Jurkat, Clone E6-1 (cell line): ENCODE measurements at regions not wholly inside any gene's neighbourhood (a gene's known extent, or its start where the extent isn't known, plus 50 kb on each side); places are given as distances from the start of the nearest gene placed in this dataset.
"Not testable (repeated sequence)": the region's sequence is repeated elsewhere in the genome, so short reads cannot be mapped to it uniquely, and the experiment has no call there.

Source experiments
- DNase-seq: peaks from one replicate; pipeline ENCODE4 v3.0.0-alpha.2; 2011; ENCODE audit warnings: low read depth, low spot score
- H3K4me3 ChIP-seq: 2 replicates; pipeline ENCODE4 v1.5.1; 2011; ENCODE audit warnings: mild to moderate bottlenecking, low read length, control low read depth, moderate library complexity

- no peak overlapping the region for H3K4me3 ChIP-seq
- no peak for DNase-seq
Measured at GRCh38 chr5:99316484-99316883, 387.7 kb upstream of the CHD1 start.

DNA sequence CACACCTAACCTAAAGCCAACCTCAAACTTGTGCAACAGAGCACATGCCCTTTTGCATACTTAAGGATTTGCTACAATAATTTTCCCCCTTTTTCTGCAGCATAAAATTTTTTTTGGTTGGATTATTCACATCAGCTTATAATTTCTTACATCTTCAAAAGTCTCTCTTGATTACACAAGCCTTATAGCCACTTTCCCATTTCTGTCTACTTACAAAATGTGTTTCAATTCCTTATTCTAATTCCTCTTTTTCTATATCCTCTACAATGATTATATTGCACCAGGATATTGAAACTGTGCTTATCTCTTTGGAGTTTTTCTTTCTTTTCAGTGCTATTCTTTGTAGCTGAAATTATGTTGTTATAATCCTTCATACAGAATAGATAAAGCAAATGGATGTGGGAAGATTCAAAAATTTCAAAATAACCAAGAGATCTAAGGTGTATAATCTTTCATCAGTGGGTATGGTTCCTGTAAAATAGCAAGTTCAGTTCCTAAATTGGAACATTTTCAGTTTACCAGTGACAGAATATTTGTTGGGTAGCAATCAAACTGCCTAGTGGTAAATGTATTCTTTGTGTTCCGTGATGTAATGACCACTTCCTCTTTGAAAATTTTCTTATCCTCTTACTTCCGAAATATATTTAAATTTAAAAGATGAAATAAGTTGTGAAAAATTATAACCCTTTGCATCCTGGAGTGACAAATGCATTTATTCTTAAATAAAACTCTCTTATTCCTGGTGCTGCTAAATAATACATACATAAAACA lies 386.8 kb upstream of the CHD1 start:
- no peak for DNase-seq
- no peak overlapping the region for H3K4me3 ChIP-seq

DNA sequence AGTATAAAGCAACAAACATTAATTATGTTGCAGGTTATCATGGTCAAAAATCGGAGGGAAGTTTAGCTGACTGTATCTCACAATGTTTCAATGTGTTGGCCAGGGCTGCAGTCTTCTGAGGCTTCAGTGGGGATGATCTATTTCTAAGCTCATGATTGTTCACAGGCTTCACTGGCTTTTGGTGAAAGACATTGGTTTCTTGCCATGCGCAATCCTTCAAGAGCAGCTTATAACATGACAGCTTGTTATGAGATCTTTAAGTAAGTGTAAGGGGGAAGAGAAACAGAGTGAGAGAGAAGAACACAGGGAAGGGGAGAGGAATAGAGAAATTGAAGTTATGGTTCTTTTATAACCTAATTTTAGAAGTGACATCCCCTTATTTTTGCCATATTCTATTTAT lies 385.9 kb upstream of the CHD1 start:
- no peak for DNase-seq
- H3K4me3 ChIP-seq, result no peak overlapping the region

DNA sequence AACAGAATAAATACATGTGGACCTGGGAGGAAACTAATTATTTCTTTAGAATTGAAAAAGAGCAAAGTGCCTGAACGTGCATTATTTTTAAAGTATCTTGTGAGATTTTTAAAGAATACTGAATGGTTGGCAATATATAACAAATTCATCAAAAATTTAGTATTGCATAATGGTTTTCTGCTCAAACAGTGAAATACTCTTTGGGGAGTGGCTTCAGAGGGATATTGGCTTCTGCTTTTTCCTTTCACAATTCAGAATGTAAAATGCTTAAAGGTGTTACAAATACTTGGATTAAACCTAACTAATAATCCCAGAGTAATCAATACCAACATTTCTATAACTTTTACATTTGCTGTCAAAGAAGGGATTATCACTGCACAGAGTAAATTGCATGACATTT lies 379.3 kb upstream of the CHD1 start:
- H3K4me3 ChIP-seq, result no peak overlapping the region

DNA sequence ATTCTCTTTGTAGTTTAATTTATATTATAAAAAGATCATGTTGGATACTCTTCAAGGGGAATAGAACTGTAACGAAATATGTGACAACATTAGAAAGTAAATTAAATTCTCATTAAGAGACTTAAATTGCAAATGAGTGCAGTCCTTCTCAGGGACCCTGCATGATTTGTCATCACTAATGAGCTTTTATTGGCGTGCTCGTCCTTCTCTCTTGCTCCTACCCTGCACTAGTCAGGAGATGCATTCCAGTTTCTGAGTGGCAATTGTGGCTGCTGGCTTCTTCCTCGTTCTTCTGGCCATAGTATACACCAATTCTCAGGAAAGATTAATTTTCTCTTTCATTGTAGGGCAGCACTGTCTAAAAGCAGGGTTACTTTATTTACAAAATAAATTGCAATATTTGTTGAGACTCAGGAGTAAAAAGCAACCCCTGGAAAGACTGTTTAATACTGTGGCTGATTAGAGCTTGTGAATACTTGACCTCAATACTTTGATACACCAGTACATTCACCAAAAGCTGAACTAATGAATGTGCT lies 376.3 kb upstream of the CHD1 start:
- no peak for DNase-seq
- H3K4me3 ChIP-seq, result no peak overlapping the region

More for the DNA sequence above, 379.3 kb upstream of the CHD1 start:
- no peak for DNase-seq

DNA sequence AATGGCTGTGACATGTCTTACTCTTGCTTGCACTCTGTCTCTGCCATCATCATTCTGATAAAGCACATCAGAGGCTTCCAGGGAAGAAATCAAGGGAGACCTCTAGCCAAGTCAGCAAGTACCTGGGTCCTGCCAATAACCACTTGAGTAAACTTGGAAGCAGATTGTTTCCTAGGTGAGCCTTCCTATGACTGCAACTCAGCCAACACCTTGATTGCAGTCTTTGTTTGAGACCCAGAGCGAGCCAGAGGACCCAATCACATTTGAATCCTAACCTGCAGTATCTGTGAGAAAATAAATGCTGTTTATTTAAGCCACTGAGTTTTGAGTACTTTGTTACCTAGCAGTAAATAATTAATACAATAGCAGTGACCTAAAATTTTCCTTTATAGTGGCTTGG lies 356.8 kb upstream of the CHD1 start:
- DNase-seq, result no peak
- no peak overlapping the region for H3K4me3 ChIP-seq

DNA sequence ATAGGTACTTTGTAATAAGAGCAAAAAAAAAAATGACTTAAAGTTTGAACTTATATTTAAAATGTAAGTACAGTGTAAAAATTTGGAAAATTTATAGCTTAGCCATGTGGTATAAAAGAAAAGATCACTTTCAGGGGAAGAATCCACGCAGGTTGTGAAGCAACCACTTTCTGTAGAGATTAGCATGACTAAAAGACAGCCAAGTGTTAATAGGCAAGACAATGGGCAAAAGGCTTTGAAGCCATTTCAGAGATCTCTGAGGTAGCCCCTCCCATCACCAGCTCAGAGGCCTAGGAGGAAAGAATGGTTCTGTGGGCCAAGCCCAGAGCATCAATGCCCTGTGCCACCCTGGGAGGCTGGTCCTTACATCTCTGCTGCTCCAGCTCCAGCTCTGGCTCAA lies 346.3 kb upstream of the CHD1 start:
- H3K4me3 ChIP-seq, result no peak overlapping the region
- DNase-seq, result no peak

GRCh38 chr5:99272576-99272975 lies 343.8 kb upstream of the CHD1 start:
- no peak for DNase-seq
- H3K4me3 ChIP-seq, result no peak overlapping the region

DNA sequence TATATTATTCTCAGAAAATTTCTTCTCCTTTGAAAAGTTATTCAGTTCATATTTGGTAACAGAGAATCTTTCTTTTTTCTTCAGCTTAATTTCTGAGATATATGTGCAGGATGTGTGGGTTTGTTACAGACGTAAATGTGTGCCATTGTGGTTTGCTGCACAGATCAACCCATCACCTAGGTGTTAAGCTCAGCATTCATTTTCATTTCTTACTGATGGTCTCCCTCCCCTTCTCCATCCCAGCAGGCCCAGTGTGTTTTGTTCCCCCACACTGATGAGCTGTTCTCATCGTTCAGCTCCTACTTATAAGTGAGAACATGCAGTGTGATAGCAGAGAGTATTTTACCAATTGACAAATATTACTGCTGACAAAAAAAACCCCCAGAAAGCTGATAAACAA lies 330.0 kb upstream of the CHD1 start:
- H3K4me3 ChIP-seq, result no peak overlapping the region
- peak; percentile 14 for DNase-seq

GRCh38 chr5:99248066-99248465 lies 319.3 kb upstream of the CHD1 start:
- DNase-seq, result peak; percentile 7
- no peak overlapping the region for H3K4me3 ChIP-seq

GRCh38 chr5:99247346-99247745 lies 318.5 kb upstream of the CHD1 start:
- DNase-seq, result no peak
- H3K4me3 ChIP-seq, result no peak overlapping the region

GRCh38 chr5:99243111-99243510 lies 314.3 kb upstream of the CHD1 start:
- no peak for DNase-seq
- no peak overlapping the region for H3K4me3 ChIP-seq

- DNase-seq, result no peak
- H3K4me3 ChIP-seq, result no peak overlapping the region
Measured at GRCh38 chr5:99239826-99240360, 311.1 kb upstream of the CHD1 start.

DNA sequence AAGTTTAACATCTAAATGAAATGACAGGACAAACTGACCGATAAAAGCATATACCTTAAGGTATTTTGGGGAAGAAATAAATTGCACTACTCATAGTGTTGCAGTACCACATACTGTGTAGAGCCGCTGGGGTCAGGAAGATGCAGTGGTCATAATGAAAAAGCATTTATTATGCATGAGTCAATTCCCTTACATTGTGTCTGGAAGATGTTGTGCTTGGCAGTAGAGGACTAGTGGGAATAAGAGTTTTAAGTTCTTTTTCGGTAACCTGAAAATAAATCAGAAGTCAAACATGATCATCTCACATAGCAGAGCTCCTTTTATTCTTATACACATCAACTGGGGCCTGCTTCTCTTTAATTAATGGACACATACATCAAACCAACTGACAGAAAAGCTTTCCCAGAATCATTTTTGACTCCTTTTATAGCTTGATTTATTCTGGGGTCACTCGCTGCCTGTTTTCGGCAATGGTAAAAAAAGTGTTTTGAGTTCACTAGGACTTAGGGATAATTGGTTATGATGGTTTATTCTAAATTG lies 262.5 kb upstream of the CHD1 start:
- no peak overlapping the region for H3K4me3 ChIP-seq
- DNase-seq, result no peak

DNA sequence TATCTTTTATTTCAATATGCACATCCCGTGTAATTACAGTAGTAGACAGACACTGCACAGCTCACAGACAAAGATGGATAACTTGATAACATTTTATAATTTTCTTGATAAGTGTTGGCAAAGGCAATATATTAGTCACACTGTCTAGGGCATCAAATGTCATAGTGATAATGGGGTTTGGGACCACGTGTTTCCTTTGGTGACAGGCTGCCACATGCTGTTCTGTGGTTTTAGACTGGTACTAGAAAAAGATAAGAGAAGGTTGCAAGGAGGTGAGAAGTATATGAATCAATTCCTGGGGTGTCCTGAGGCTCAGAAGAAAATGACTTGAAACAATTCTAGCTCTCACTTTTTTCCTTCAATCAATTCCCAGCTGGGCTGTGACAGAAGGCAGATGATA lies 258.8 kb upstream of the CHD1 start:
- no peak overlapping the region for H3K4me3 ChIP-seq
- DNase-seq, result peak; percentile 4

DNA sequence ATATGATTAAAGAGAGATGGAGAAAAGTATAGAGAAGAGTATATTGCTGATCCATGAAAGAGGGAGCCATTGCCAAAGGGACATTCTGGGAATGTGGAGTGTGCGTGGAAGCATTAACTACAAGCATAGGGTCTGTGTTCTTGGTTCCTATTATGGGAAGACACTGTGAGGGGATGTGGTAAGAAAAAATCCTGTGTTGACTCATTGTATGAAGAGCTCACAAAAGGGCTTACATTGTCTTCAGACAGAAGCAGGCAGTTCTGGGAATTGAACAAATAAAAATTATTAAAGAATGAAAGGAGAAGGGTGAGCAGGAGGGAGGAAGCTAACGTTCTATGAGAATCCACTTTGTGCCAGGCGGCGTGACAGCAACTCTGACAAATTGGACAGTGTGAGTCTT lies 250.4 kb upstream of the CHD1 start:
- DNase-seq, result no peak
- no peak overlapping the region for H3K4me3 ChIP-seq

DNA sequence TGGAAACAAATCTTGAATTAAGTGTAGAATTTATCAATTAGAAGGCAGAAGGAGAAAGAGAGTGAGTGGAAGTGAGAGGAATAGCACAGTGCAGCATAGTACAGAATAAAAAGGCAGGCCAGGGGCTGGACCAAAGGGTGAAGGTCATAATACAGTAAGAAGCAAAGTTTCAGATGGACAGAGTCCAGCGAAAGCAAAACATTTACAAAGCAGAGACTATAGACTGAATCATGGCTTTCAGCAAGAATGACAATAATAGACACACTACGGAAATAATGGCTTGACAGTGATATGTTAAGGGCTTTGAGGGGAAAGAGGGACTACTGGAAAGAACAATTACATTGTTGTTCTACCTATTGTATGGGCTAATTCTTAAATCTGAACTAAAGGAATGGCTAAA lies 249.0 kb upstream of the CHD1 start:
- no peak for DNase-seq
- no peak overlapping the region for H3K4me3 ChIP-seq

DNA sequence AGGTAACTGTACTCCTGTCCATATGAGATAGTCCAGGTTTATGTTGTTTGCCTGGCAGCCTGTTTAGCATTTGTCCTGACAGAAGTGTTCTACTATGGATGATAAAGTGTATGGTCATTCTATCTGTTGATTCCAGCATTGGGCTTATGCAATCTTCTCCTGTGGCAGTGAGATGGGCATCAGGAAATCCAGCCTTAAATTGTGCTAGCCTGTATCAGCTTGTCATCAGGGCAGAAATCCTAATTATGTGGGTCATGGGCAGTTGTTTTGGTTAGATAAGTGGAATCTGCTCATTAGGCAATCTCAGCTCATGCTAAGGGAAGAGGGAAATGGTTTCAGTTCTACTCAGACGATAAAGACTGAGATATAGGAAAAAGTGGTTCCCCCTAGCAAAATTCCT lies 247.4 kb upstream of the CHD1 start:
- no peak for DNase-seq
- H3K4me3 ChIP-seq, result no peak overlapping the region

DNA sequence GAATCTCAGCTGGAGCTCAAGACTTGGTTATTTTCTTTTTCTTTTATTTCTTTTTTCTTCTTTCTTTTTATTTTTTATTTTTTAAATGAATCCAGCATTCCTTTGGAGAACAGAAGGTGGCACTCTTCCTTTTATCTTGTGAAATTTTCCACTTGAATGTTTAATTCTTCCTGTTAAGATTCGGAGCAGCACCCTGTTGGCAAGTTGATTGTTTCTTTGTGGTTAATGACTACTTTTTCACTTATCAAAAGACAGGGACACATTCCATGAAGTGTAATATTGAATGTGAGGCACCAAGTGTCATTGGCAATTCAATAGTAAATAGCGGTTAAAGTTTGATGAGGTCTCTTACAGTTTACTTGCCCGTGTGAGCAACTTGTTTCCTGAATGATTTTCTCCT lies 240.5 kb upstream of the CHD1 start:
- DNase-seq, result no peak

DNA sequence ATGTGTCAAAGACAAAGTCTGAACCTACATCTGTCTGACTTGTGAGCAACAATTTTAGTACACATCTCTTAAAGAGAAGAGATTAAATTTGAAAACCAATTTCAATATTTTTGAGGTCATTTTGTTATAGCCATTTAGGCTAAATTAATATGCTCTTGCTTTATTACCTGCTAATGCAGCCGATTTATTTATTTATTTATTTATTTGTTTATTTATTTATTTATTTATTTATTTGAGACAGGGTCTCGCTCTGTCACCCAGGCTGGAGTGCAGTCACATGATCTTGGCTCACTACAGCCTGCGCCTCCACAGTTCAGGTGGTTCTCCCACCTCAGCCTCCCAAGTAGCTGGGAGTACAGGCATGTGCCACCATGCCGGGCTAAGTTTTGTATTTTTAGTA lies 232.7 kb upstream of the CHD1 start:
- H3K4me3 ChIP-seq, DNase-seq: not testable (repeated sequence)

More for the DNA sequence above, 240.5 kb upstream of the CHD1 start:
- H3K4me3 ChIP-seq, result no peak overlapping the region

GRCh38 chr5:99156688-99157087 lies 227.9 kb upstream of the CHD1 start:
- no peak overlapping the region for H3K4me3 ChIP-seq
- no peak for DNase-seq
